Inferior parietal cortex (tissue), 1 donor: ENCODE measurements at regions not wholly inside any gene's neighbourhood (a gene's known extent, or its start where the extent isn't known, plus 50 kb on each side); places are given as distances from the start of the nearest gene placed in this dataset.

ENCODE experiments used
- DNase-seq: peaks from one replicate; pipeline ENCODE4 v3.0.0-alpha.2; 2016; ENCODE audit errors: extremely low spot score

- no peak for DNase-seq
These were observed 239.5 kb upstream of the SORL1-AS1 start for GRCh38 chr11:121692236-121692635.

- no peak for DNase-seq
These were observed 236.3 kb upstream of the SORL1-AS1 start for GRCh38 chr11:121688860-121689614.

DNA sequence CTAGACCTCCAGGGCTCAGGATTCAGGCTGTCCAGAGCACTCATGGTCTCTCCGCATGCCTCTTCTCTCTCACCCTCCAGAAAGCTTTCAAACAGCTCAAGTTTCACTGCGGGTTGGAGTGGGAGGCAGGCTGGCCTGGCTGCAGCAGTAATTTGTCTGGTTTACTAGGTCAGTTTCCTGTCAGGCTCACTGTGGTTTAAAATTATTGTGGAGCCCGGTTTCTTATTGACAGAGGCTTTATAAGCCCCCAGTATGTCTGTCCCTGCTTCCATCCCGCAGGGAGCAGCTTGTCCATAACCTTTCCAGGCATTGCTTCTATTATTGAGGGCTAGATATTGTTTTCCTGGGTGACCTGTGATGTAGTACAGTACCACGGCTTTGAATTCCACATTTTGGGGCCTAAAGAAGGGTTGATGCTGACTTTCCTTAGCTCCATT lies 235.3 kb upstream of the SORL1-AS1 start:
- DNase-seq, result no peak

- DNase-seq, result no peak
These were observed 231.0 kb upstream of the SORL1-AS1 start for GRCh38 chr11:121683791-121684190.
